ENCODE measurements at regions not wholly inside any gene's neighbourhood (a gene's known extent, or its start where the extent isn't known, plus 50 kb on each side); places are given as distances from the start of the nearest gene placed in this dataset.

DNA sequence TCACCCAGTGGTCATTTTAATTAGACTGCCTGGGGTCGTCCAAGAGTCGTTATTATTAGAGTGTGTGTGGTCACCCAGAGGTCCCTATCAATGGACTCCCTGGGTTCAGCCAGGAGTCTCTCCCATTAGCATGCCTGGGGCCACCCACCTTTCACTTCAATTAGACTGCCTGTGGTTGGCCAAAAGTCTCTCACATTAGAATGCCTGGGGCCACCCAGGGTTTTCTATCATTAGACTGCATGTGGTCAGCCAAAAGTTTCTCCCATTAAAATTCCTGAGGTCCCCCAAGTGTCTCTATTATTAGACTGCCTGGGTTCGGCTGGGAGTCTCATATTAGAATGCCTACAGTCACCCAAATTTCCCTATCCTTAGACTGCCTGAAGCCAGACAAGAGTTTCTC, 1472.6 kb downstream of the UQCRFS1 start:
- no peak for DNase-seq (ENCODE audit: extremely low read depth, low read depth)
- TF ChIP-seq, protein P1, sequence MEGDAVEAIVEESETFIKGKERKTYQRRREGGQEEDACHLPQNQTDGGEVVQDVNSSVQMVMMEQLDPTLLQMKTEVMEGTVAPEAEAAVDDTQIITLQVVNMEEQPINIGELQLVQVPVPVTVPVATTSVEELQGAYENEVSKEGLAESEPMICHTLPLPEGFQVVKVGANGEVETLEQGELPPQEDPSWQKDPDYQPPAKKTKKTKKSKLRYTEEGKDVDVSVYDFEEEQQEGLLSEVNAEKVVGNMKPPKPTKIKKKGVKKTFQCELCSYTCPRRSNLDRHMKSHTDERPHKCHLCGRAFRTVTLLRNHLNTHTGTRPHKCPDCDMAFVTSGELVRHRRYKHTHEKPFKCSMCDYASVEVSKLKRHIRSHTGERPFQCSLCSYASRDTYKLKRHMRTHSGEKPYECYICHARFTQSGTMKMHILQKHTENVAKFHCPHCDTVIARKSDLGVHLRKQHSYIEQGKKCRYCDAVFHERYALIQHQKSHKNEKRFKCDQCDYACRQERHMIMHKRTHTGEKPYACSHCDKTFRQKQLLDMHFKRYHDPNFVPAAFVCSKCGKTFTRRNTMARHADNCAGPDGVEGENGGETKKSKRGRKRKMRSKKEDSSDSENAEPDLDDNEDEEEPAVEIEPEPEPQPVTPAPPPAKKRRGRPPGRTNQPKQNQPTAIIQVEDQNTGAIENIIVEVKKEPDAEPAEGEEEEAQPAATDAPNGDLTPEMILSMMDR (IDR thresholded peaks at IDR 0.05; ENCODE audit: low read depth, low read length), result no peak

DNA sequence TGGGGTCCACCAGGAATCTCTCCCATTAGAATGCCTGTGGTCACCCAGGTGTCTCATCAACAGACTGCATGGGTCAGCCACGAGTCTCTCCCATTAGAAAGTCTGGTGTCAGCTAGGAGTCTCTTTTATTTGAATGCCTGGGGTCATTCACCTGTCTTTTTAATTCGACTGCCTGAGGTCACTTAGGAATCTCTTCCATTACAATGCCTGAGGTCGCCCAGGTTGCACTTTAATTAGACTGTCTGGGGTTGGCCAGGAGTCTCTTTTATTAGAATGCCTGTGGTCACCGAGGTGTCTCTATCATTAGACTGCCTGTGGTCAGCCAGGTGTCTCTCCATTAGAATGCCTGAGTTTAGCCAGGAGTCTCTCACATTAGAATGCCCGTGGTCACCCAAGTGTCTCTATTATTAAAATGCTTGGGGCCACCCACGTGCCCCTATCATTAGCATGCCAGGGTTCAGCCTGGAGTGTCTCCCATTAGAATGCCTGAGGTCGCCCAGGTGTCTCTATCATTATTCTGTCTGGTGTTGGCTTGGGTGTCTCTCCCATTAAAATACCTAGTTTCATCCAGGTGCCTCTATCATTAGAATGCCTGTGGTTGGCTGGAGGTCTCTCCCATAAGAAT, 1474.3 kb downstream of the UQCRFS1 start:
- TF ChIP-seq, protein P1 (IDR thresholded peaks at IDR 0.05; ENCODE audit: low read depth, low read length), result no peak
- no peak for DNase-seq (ENCODE audit: extremely low read depth, low read depth)

DNA sequence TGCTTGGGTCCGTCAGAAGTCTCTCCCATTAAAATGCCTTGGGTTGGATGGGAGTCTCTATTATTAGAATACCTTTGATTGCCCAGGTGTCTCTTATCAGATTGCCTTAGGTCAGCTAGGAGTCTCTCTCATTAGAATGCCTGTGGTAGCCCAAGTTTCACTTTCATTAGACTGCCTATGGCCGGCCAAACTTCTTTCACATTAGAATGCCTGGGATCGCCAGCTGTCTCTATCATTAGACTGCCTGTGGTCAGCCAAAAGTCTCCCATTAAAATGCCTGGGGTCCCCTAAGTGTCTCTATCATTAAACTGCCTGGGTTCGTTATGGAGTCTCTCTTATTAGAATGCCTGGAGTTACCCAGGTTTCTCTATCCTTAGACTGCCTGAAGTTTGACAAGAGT, 1476.7 kb downstream of the UQCRFS1 start:
- TF ChIP-seq, protein P1 (IDR thresholded peaks at IDR 0.05; ENCODE audit: low read depth, low read length), result no peak
- DNase-seq (ENCODE audit: extremely low read depth, low read depth), result no peak

DNA sequence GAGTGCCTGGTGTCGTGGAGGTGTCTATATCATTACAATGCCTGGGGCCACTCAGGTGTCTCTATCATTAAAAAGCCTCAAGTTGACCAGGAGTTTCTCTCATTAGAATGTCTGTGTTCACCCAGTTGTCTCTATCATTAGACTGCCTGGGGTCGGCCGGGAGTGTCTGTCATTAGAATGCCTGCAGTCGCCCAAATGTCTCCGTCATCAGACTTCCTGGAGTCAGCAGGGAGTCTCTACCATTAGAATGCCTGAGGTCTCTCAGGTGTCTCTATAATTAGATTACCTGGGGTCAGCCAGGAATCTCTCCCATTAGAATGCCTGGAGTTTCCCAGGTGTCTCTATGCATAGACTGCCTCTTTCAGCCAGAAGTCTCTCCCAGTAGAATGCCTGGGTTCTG, 1477.6 kb downstream of the UQCRFS1 start:
- no peak for DNase-seq (ENCODE audit: extremely low read depth, low read depth)
- TF ChIP-seq, protein P1 (IDR thresholded peaks at IDR 0.05; ENCODE audit: low read depth, low read length), result no peak

DNA sequence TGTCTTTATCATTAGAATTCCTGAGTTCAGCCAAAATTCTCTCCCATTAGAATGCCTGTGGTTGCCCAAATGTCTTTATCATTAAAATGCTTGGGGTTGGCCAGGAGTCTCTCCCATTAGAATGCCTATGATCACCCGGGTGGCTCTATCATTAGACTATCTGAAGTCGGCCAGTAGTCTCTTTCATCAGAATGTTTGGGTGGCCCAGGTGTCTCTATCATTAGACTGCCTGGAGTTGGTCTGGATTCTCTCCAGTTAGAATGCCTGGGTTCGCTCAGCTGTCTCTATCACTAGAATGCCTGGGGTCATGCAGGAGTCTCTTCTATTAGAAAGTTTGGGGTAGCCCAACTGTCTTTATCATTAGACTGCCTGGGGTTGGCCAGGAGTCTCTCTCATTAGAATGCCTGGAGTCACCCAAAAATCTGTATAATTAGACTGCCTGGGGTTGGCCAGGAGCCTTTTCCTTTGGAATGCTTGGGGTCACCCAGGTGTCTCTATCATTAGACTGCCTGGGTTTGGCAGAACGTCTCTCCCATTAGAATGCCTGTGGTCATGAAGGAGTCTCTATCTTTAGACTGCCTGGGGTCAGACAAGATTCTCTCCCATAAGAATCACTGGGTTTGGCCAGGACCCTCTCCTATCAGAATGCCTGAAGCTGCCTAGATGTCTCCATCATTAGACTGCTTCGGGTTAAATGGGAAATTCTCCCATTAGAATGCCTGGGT, 1478.3 kb downstream of the UQCRFS1 start:
- no peak for DNase-seq (ENCODE audit: extremely low read depth, low read depth)
- TF ChIP-seq, protein P1 (IDR thresholded peaks at IDR 0.05; ENCODE audit: low read depth, low read length), result no peak

DNA sequence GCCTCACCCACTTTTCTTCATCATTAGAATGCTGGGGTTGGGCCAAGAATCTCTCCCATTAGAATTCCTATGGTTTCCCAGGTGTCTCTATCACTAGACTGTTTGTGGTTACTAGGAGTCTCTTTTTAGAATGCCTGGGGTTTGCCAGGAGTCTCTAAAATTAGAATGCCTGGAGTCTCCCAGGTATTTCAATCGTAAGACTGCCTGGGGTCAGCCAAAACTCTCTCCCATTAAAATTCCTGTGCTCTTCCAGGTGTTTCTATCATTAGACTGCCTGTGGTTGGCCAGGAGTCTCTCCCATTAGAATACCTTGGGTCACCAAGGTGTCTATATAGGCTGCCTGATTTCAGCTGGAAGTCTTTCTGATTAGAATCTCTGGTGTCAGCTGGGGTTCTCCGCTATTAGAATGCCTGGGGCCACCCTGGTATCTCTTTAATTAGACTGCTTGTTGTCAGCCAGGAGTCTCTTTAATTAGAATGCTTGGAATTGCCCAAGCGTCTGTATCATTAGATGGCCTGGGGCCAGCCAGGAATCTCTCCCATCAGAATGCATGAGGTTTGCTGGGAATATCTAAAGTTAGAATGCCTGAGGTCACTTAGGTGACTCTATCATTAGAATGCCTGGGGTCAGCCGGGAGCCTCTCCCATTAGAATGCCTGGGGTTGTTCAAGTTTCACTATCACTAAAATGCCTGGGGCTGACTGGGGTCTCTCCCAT, 1479.2 kb downstream of the UQCRFS1 start:
- DNase-seq (ENCODE audit: extremely low read depth, low read depth), result no peak
- TF ChIP-seq, protein P1 (IDR thresholded peaks at IDR 0.05; ENCODE audit: low read depth, low read length), result no peak

DNA sequence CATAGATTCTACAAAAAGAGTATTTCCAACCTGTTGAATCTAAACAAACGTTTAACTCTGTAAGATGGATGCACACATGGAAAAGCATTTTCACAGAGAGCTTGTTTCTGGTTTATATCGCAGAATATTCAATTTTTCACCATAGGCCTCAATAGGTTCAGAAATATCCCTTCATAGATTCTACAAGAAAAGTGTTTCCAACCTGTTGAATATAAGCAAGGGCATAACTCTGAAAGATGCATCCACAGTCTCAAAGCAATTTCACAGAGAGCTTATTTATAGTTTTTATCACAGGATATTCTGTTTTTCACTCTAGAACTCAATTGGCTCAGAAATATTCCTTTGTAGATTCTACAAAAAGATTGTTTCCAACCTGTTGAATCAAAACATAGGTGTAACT, 1483.6 kb downstream of the UQCRFS1 start:
- no peak for DNase-seq (ENCODE audit: extremely low read depth, low read depth)
- TF ChIP-seq, protein P1 (IDR thresholded peaks at IDR 0.05; ENCODE audit: low read depth, low read length), result no peak

Measured in AG09319 (cell line).